ENCODE measurements at regions not wholly inside any gene's neighbourhood (a gene's known extent, or its start where the extent isn't known, plus 50 kb on each side); places are given as distances from the start of the nearest gene placed in this dataset.

DNA sequence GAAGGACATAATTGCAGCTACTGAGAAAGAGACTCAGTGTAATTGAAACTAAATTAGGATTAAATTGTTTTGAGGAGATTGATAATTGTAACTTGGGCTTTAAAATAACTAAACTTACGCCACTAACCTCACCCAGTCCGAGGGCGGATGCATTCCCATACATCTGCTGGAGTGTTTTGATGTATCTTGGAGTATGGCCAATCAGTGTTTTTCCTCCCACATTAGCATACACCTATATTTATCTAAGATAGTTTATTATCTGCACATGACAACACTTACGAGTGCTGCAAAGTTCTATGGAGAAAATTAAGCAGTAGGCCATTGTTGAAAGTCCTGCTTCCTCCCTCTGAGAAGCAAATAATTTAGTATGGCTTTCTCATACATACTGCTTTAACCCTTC lies 184.7 kb upstream of the PLEKHG7 start:
- Histone ChIP-seq H3K27me3 (ENCODE audit: control insufficient read depth, insufficient read depth, low read length) (no peaks in the 10 kb centered on the region), H3K9me3 (ENCODE audit: control insufficient read depth, insufficient read depth, low read depth, low read length) (no peaks in the 10 kb centered on the region), H3K4me3 (ENCODE audit: low read depth in 2 of 2, low read length in 2 of 2) (no peak overlapping the region), H3K27ac (ENCODE audit: low read length) (no peak overlapping the region), H3K36me3 (ENCODE audit: control insufficient read depth, insufficient read depth, low read length) (no peaks in the 10 kb centered on the region), H3K4me1 (ENCODE audit: control insufficient read depth, insufficient read depth, low read length) (no peaks in the 10 kb centered on the region)
- no peak for ATAC-seq
- TF ChIP-seq POLR2AphosphoS5 (IDR thresholded peaks at IDR 0.05; ENCODE audit: low read depth, low read length): no peak
- TF ChIP-seq, protein P1, sequence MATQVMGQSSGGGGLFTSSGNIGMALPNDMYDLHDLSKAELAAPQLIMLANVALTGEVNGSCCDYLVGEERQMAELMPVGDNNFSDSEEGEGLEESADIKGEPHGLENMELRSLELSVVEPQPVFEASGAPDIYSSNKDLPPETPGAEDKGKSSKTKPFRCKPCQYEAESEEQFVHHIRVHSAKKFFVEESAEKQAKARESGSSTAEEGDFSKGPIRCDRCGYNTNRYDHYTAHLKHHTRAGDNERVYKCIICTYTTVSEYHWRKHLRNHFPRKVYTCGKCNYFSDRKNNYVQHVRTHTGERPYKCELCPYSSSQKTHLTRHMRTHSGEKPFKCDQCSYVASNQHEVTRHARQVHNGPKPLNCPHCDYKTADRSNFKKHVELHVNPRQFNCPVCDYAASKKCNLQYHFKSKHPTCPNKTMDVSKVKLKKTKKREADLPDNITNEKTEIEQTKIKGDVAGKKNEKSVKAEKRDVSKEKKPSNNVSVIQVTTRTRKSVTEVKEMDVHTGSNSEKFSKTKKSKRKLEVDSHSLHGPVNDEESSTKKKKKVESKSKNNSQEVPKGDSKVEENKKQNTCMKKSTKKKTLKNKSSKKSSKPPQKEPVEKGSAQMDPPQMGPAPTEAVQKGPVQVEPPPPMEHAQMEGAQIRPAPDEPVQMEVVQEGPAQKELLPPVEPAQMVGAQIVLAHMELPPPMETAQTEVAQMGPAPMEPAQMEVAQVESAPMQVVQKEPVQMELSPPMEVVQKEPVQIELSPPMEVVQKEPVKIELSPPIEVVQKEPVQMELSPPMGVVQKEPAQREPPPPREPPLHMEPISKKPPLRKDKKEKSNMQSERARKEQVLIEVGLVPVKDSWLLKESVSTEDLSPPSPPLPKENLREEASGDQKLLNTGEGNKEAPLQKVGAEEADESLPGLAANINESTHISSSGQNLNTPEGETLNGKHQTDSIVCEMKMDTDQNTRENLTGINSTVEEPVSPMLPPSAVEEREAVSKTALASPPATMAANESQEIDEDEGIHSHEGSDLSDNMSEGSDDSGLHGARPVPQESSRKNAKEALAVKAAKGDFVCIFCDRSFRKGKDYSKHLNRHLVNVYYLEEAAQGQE (IDR thresholded peaks at IDR 0.05; ENCODE audit: insufficient read depth in 1 of 2, low read depth in 2 of 2, low read length in 1 of 2): no peak
- TF ChIP-seq, protein P2, sequence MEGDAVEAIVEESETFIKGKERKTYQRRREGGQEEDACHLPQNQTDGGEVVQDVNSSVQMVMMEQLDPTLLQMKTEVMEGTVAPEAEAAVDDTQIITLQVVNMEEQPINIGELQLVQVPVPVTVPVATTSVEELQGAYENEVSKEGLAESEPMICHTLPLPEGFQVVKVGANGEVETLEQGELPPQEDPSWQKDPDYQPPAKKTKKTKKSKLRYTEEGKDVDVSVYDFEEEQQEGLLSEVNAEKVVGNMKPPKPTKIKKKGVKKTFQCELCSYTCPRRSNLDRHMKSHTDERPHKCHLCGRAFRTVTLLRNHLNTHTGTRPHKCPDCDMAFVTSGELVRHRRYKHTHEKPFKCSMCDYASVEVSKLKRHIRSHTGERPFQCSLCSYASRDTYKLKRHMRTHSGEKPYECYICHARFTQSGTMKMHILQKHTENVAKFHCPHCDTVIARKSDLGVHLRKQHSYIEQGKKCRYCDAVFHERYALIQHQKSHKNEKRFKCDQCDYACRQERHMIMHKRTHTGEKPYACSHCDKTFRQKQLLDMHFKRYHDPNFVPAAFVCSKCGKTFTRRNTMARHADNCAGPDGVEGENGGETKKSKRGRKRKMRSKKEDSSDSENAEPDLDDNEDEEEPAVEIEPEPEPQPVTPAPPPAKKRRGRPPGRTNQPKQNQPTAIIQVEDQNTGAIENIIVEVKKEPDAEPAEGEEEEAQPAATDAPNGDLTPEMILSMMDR (IDR thresholded peaks at IDR 0.05): no peak
- TF ChIP-seq TCF7L2 (IDR thresholded peaks at IDR 0.05; ENCODE audit: low read depth, low read length): no peak
- TF ChIP-seq SIN3A (IDR thresholded peaks at IDR 0.05; ENCODE audit: borderline replicate concordance, insufficient read depth, low read depth, low read length): no peak
- no TSS peak for BruUV-seq (replicated peaks)
- ChIA-PET CTCF (no interaction called here), POLR2A (no interaction called here)
- intact Hi-C loops (cut with micrococcal nuclease; ENCODE audit: unreplicated experiment): no loop called here
- no peak for DNase-seq (ENCODE audit: low read depth, low spot score)
- in situ Hi-C loops (cut with HindIII; ENCODE audit: low pct_unique_long_range_greater_than_20kb, low sequenced_read_pairs): no loop called here

DNA sequence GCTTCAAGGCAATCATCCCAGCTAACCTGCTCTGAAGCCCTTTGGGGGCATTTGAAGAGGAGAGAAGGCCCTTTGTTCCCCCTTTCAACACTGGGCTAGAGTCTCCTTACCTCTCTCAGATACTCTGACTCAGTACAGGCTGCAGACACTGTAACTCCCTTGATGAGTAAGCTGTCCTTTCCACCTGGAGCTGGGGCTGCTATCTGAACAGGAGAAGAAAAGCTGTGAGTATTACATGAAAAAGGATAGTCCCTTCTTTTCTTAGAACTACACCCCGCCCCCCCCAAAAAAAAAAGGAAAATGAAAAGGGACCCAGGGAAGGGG lies 186.6 kb upstream of the PLEKHG7 start:
- ATAC-seq (no peak), DNase-seq (ENCODE audit: low read depth, low spot score) (no peak)
- CTCF ChIA-PET: no interaction called here
- no peaks in the 10 kb centered on the region for H3K9me3 ChIP-seq (ENCODE audit: control insufficient read depth, insufficient read depth, low read depth, low read length)
- intact Hi-C loops (cut with micrococcal nuclease; ENCODE audit: unreplicated experiment) (no loop called here), in situ Hi-C loops (cut with HindIII; ENCODE audit: low pct_unique_long_range_greater_than_20kb, low sequenced_read_pairs) (no loop called here)
- BruUV-seq (replicated peaks): no TSS peak
- H3K27ac ChIP-seq (ENCODE audit: low read length): no peak overlapping the region
- H3K27me3 ChIP-seq (ENCODE audit: control insufficient read depth, insufficient read depth, low read length): no peaks in the 10 kb centered on the region
- no peak overlapping the region for H3K4me3 ChIP-seq (ENCODE audit: low read depth in 2 of 2, low read length in 2 of 2)
- POLR2A ChIA-PET: no interaction called here
- no peaks in the 10 kb centered on the region for H3K4me1 ChIP-seq (ENCODE audit: control insufficient read depth, insufficient read depth, low read length)
- no peak for TF ChIP-seq TCF7L2 (IDR thresholded peaks at IDR 0.05; ENCODE audit: low read depth, low read length)
- TF ChIP-seq POLR2AphosphoS5 (IDR thresholded peaks at IDR 0.05; ENCODE audit: low read depth, low read length): no peak
- TF ChIP-seq SIN3A (IDR thresholded peaks at IDR 0.05; ENCODE audit: borderline replicate concordance, insufficient read depth, low read depth, low read length): no peak
- TF ChIP-seq, protein P1 (IDR thresholded peaks at IDR 0.05; ENCODE audit: insufficient read depth in 1 of 2, low read depth in 2 of 2, low read length in 1 of 2): no peak
- TF ChIP-seq, protein P2 (IDR thresholded peaks at IDR 0.05): no peak
- no peaks in the 10 kb centered on the region for H3K36me3 ChIP-seq (ENCODE audit: control insufficient read depth, insufficient read depth, low read length)
